SK-N-MC (cell line): ENCODE measurements at regions not wholly inside any gene's neighbourhood (a gene's known extent, or its start where the extent isn't known, plus 50 kb on each side); places are given as distances from the start of the nearest gene placed in this dataset.

Experiments
- EZH2 ChIP-seq: fragments of 200-600 bp; sonication (generic); IDR thresholded peaks from one replicate; pipeline ENCODE4 v1.6.1; 2017; ENCODE audit warnings: antibody characterized with exemption
- POLR2AphosphoS5 ChIP-seq: IDR thresholded peaks from 2 replicates; pipeline ENCODE4 v1.6.1; 2012; ENCODE audit warnings: mild to moderate bottlenecking, low read depth, low read length, borderline replicate concordance

GRCh38 chr10:56279270-56279669, 81.8 kb downstream of the ZWINT start:
- no peak for TF ChIP-seq POLR2AphosphoS5
- TF ChIP-seq EZH2 = no peak
